Loucy (cell line): ENCODE measurements at regions not wholly inside any gene's neighbourhood (a gene's known extent, or its start where the extent isn't known, plus 50 kb on each side); places are given as distances from the start of the nearest gene placed in this dataset.

Experiments
- EZH2phosphoT487 ChIP-seq: fragments of 200-600 bp; IDR thresholded peaks from 2 replicates; pipeline ENCODE4 v1.6.1; 2018; ENCODE audit warnings: antibody characterized with exemption, mild to moderate bottlenecking, moderate library complexity, borderline replicate concordance
- TF ChIP-seq, protein P1 (sequence below): fragments of 200-600 bp; sonication (generic); conservative IDR thresholded peaks from 2 replicates; pipeline ENCODE4 v1.5.1; 2014; ENCODE audit warnings: mild to moderate bottlenecking, antibody characterized with exemption, low read length

DNA sequence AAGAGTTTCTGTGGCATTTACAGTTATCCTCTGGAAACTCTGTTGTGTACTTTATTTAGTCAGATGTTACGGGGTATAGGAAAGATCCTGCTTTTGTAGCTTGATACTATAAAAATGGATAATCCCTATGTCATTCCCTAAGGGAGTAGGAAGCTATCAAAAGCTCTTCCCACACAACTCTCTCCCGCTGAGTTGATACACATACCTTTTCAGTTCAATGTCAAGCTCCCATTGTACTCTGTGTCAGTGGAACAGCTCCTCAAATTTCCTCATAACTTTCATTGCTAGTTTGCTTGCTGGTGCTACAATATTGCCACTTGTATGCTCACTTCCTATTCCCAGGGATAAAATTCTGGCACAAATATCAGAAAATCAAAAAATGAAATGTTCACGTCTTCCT is 893.3 kb upstream of the GBE1 start:
- TF ChIP-seq, protein P1, sequence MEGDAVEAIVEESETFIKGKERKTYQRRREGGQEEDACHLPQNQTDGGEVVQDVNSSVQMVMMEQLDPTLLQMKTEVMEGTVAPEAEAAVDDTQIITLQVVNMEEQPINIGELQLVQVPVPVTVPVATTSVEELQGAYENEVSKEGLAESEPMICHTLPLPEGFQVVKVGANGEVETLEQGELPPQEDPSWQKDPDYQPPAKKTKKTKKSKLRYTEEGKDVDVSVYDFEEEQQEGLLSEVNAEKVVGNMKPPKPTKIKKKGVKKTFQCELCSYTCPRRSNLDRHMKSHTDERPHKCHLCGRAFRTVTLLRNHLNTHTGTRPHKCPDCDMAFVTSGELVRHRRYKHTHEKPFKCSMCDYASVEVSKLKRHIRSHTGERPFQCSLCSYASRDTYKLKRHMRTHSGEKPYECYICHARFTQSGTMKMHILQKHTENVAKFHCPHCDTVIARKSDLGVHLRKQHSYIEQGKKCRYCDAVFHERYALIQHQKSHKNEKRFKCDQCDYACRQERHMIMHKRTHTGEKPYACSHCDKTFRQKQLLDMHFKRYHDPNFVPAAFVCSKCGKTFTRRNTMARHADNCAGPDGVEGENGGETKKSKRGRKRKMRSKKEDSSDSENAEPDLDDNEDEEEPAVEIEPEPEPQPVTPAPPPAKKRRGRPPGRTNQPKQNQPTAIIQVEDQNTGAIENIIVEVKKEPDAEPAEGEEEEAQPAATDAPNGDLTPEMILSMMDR: no peak
- no peak for TF ChIP-seq EZH2phosphoT487
